Activated T-cell treated with anti-CD3 and anti-CD28 coated beads, Interleukin-2, amount 50 U/mL, for 24 hours (primary cell): ENCODE measurements at regions not wholly inside any gene's neighbourhood (a gene's known extent, or its start where the extent isn't known, plus 50 kb on each side); places are given as distances from the start of the nearest gene placed in this dataset.
"Not testable (repeated sequence)": the region's sequence is repeated elsewhere in the genome, so short reads cannot be mapped to it uniquely, and the experiment has no call there.

Experiments
- DNase-seq: peaks from one replicate; pipeline ENCODE4 v3.0.0-alpha.2; 2020
- H3K27ac Mint-ChIP-seq: 2 replicates; pipeline ENCODE4 v1.8.0; 2020; ENCODE audit warnings: mild to moderate bottlenecking, mixed read lengths
- H3K27me3 Mint-ChIP-seq: 2 replicates; pipeline ENCODE4 v1.8.0; 2020; ENCODE audit warnings: mixed read lengths
- H3K36me3 Mint-ChIP-seq: 2 replicates; pipeline ENCODE4 v1.8.0; 2020; ENCODE audit warnings: low read depth, mixed read lengths
- H3K4me1 Mint-ChIP-seq: 2 replicates; pipeline ENCODE4 v1.8.0; 2020; ENCODE audit warnings: low read depth, mixed read lengths
- H3K4me3 Mint-ChIP-seq: 2 replicates; pipeline ENCODE4 v1.8.0; 2020; ENCODE audit warnings: mild to moderate bottlenecking, moderate library complexity, mixed read lengths
- H3K9me3 Mint-ChIP-seq: 2 replicates; pipeline ENCODE4 v1.8.0; 2020; ENCODE audit warnings: mixed read lengths

- peaks cover 62% of the 10 kb centered on the region for H3K4me1 Mint-ChIP-seq
- H3K27me3 Mint-ChIP-seq = no peaks in the 10 kb centered on the region
- no peak overlapping the region for H3K27ac Mint-ChIP-seq
- H3K36me3 Mint-ChIP-seq = peaks cover 1% of the 10 kb centered on the region
- H3K4me3 Mint-ChIP-seq = no peak overlapping the region
- no peak for DNase-seq
- no peaks in the 10 kb centered on the region for H3K9me3 Mint-ChIP-seq
Observed at GRCh38 chr5:91315701-91316100, 67.4 kb downstream of the ARRDC3 start.

- Mint-ChIP-seq H3K4me3 (peak overlapping the region; percentile 72), H3K36me3 (peaks cover 6% of the 10 kb centered on the region), H3K27ac (peak overlapping the region; percentile 93), H3K4me1 (peaks cover 59% of the 10 kb centered on the region), H3K9me3 (no peaks in the 10 kb centered on the region), H3K27me3 (no peaks in the 10 kb centered on the region)
- DNase-seq = peak; percentile 74
Observed at GRCh38 chr5:91313757-91314673, 69.1 kb downstream of the ARRDC3 start.

- DNase-seq = no peak
- no peaks in the 10 kb centered on the region for H3K9me3 Mint-ChIP-seq
- peak overlapping the region; percentile 72 for H3K4me3 Mint-ChIP-seq
- H3K27ac Mint-ChIP-seq = peak overlapping the region; percentile 93
- H3K4me1 Mint-ChIP-seq = peaks cover 55% of the 10 kb centered on the region
- H3K36me3 Mint-ChIP-seq = peaks cover 6% of the 10 kb centered on the region
- no peaks in the 10 kb centered on the region for H3K27me3 Mint-ChIP-seq
Observed at GRCh38 chr5:91312698-91313097, 70.4 kb downstream of the ARRDC3 start.

- Mint-ChIP-seq H3K27me3 (no peaks in the 10 kb centered on the region), H3K9me3 (no peaks in the 10 kb centered on the region), H3K4me3 (peak overlapping the region; percentile 72), H3K4me1 (peaks cover 57% of the 10 kb centered on the region), H3K36me3 (peaks cover 10% of the 10 kb centered on the region), H3K27ac (peak overlapping the region; percentile 92)
- peak; percentile 60 for DNase-seq
Observed at GRCh38 chr5:91311697-91312501, 71.2 kb downstream of the ARRDC3 start.

GRCh38 chr5:91311168-91311696, 71.9 kb downstream of the ARRDC3 start:
- Mint-ChIP-seq H3K9me3 (no peaks in the 10 kb centered on the region), H3K4me3 (peak overlapping the region; percentile 72), H3K4me1 (peaks cover 59% of the 10 kb centered on the region), H3K36me3 (peaks cover 12% of the 10 kb centered on the region), H3K27me3 (no peaks in the 10 kb centered on the region), H3K27ac (peak overlapping the region; percentile 92)
- DNase-seq = peak; percentile 39

GRCh38 chr5:91308157-91308556, 75.0 kb downstream of the ARRDC3 start:
- H3K27ac Mint-ChIP-seq, H3K27me3 Mint-ChIP-seq: not testable (repeated sequence)

GRCh38 chr5:91307048-91307447, 76.1 kb downstream of the ARRDC3 start:
- Mint-ChIP-seq H3K27ac (no peak overlapping the region), H3K27me3 (no peaks in the 10 kb centered on the region)
- no peak for DNase-seq

More at GRCh38 chr5:91308157-91308556, 75.0 kb downstream of the ARRDC3 start:
- Mint-ChIP-seq H3K36me3 (peaks cover 12% of the 10 kb centered on the region), H3K4me1 (peaks cover 34% of the 10 kb centered on the region)
- not testable (repeated sequence) for H3K9me3 Mint-ChIP-seq, H3K4me3 Mint-ChIP-seq, DNase-seq

GRCh38 chr5:91306497-91306896, 76.6 kb downstream of the ARRDC3 start:
- H3K4me1 Mint-ChIP-seq = peaks cover 18% of the 10 kb centered on the region
- H3K27ac Mint-ChIP-seq = no peak overlapping the region
- DNase-seq = no peak
- peaks cover 12% of the 10 kb centered on the region for H3K36me3 Mint-ChIP-seq
- H3K4me3 Mint-ChIP-seq = no peak overlapping the region
- H3K27me3 Mint-ChIP-seq = no peaks in the 10 kb centered on the region
- no peaks in the 10 kb centered on the region for H3K9me3 Mint-ChIP-seq

More at GRCh38 chr5:91307048-91307447, 76.1 kb downstream of the ARRDC3 start:
- no peak overlapping the region for H3K4me3 Mint-ChIP-seq
- H3K36me3 Mint-ChIP-seq = peaks cover 12% of the 10 kb centered on the region
- peaks cover 23% of the 10 kb centered on the region for H3K4me1 Mint-ChIP-seq
- H3K9me3 Mint-ChIP-seq = no peaks in the 10 kb centered on the region

GRCh38 chr5:91305640-91306039, 77.5 kb downstream of the ARRDC3 start:
- no peak overlapping the region for H3K27ac Mint-ChIP-seq
- peaks cover 10% of the 10 kb centered on the region for H3K36me3 Mint-ChIP-seq
- DNase-seq = no peak
- H3K27me3 Mint-ChIP-seq = no peaks in the 10 kb centered on the region
- no peaks in the 10 kb centered on the region for H3K9me3 Mint-ChIP-seq
- H3K4me3 Mint-ChIP-seq = no peak overlapping the region
- peaks cover 10% of the 10 kb centered on the region for H3K4me1 Mint-ChIP-seq

- H3K9me3 Mint-ChIP-seq, H3K27ac Mint-ChIP-seq, DNase-seq, H3K4me1 Mint-ChIP-seq, H3K36me3 Mint-ChIP-seq, H3K27me3 Mint-ChIP-seq, H3K4me3 Mint-ChIP-seq: not testable (repeated sequence)
Observed at GRCh38 chr5:91304015-91304414, 79.1 kb downstream of the ARRDC3 start.

GRCh38 chr5:91302958-91303357, 80.2 kb downstream of the ARRDC3 start:
- Mint-ChIP-seq H3K27ac (no peak overlapping the region), H3K36me3 (peaks cover 6% of the 10 kb centered on the region), H3K9me3 (no peaks in the 10 kb centered on the region), H3K27me3 (no peaks in the 10 kb centered on the region), H3K4me3 (no peak overlapping the region), H3K4me1 (peaks cover 4% of the 10 kb centered on the region)
- DNase-seq = no peak

- Mint-ChIP-seq H3K4me3 (no peak overlapping the region), H3K4me1 (peaks cover 4% of the 10 kb centered on the region), H3K36me3 (peaks cover 6% of the 10 kb centered on the region), H3K27me3 (no peaks in the 10 kb centered on the region), H3K27ac (no peak overlapping the region), H3K9me3 (no peaks in the 10 kb centered on the region)
- no peak for DNase-seq
Observed at GRCh38 chr5:91302305-91302704, 80.8 kb downstream of the ARRDC3 start.

- no peak for DNase-seq
- Mint-ChIP-seq H3K27me3 (no peaks in the 10 kb centered on the region), H3K36me3 (no peaks in the 10 kb centered on the region), H3K4me1 (peaks cover under 1% of the 10 kb centered on the region), H3K4me3 (no peak overlapping the region), H3K27ac (no peak overlapping the region), H3K9me3 (no peaks in the 10 kb centered on the region)
Observed at GRCh38 chr5:91301106-91301846, 81.8 kb downstream of the ARRDC3 start.

GRCh38 chr5:91297994-91298393, 85.1 kb downstream of the ARRDC3 start:
- H3K27me3 Mint-ChIP-seq = no peaks in the 10 kb centered on the region
- H3K4me3 Mint-ChIP-seq = no peak overlapping the region
- no peak overlapping the region for H3K27ac Mint-ChIP-seq
- DNase-seq = no peak
- H3K4me1 Mint-ChIP-seq = peaks cover 4% of the 10 kb centered on the region
- no peaks in the 10 kb centered on the region for H3K36me3 Mint-ChIP-seq
- no peaks in the 10 kb centered on the region for H3K9me3 Mint-ChIP-seq
